Activated naive CD8-positive, alpha-beta T cell treated with anti-CD3 and anti-CD28 coated beads, Interleukin-2, amount 50 U/mL, for 16 hours (primary cell): ENCODE measurements at regions not wholly inside any gene's neighbourhood (a gene's known extent, or its start where the extent isn't known, plus 50 kb on each side); places are given as distances from the start of the nearest gene placed in this dataset.
"Not testable (repeated sequence)": the region's sequence is repeated elsewhere in the genome, so short reads cannot be mapped to it uniquely, and the experiment has no call there.

Experiments used
- DNase-seq: peaks from one replicate; pipeline ENCODE4 v3.0.0-alpha.2; 2020; ENCODE audit warnings: low read depth, low spot score

DNA sequence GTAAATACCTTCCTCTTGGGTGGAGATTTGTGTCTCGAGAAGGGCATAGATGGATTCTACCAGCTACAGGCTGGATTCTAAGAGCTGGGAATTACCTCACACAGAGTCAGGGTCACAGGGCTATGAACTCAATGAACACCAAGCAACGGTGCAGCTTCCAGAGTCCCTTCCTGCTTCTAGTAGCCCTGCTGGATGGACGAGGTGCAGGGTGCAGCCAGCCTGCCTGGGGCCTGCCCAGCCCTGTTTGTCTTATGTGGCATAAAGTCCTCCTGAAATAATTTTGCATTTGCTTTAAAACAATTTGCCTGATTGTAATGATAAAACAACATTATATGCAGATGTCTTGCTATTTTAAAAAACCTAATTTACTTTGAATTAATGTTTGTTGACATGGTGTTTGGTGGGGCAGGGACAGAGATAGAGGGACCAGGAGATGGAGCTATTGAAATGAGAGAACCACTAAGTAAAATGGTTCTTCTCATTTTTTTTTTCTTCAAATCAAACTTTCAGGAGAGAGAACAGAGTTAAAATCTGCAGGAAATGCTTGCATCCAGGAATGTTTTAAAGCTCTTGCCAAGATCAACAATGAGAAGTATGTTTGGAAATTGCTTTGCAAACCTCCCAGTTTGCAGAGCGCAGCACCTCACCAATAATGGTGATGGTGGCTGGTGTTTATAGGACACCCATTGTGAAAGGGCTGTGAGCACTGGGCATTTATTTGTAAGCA, 305.4 kb upstream of the PODXL start:
- DNase-seq = no peak

DNA sequence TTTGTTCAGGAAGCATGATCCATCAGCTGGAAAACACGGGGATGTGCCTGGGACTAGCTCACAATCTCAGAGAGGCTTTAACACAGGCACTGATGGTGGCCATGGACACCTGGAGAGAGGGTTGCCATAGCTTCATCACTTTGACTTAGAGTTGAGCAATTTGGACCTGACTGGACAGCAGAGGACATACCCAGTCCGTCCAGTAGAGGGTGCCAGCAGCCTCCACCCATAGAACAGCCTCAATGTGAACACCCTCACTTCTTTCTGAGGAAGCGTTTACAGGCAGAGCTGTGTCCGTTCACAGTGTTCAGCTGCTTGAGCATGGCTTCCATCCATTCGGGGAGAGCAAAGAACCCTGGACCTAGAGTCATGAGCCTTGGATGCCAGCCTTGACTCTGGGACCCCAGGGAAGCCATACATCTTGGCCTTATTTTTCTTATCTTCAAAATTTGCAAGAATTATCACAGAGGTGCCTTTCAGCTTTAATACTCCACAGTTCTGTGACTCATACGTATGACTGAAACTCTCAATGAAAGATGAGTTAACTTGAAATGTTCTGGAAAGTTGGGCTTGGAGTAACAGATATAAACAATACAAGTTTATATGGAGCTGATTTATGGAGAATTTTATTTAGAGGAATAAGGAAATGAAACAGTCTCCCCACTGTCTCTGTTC, 302.9 kb upstream of the PODXL start:
- DNase-seq = no peak

DNA sequence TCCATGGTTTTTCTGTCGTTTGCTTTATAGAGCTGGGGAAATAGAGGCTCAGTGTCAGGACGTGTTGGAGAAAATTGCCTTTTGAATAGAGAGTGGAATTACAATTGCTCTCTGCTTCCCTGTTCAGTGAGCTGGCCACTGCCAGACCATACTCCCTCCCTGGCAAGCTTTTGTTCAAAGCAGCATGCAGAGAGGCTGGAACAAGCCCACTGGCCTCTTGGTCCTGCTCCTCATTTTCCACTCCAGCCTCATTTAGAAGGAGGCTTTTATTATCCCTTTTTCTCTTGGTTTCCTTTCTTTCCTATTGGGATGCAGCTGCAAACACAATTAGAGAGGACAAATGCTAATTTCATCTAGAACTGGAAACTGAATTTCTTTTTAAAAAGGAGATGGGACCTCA, 302.2 kb upstream of the PODXL start:
- DNase-seq = no peak

DNA sequence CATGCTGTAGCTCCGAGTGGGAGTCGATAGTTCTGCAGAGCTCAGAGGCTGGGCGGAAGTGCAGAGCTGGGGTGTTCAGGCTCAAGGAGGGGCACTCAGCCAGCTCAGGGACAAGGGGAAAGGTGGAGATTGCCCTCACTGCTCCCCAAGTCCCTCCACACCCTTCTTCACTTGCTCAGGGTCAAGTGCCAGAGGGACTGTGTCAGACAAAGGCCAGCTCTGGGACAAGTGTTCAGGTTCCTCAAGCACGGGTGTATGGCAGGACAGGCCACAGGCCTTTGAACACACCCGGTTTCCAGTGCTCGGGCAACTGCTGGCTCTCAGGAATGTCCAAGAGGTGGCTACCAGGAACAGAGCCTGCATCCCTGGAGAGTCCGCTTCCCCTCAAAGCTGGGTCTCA, 293.0 kb upstream of the PODXL start:
- no peak for DNase-seq

GRCh38 chr7:131848033-131848432, 291.6 kb upstream of the PODXL start:
- no peak for DNase-seq

DNA sequence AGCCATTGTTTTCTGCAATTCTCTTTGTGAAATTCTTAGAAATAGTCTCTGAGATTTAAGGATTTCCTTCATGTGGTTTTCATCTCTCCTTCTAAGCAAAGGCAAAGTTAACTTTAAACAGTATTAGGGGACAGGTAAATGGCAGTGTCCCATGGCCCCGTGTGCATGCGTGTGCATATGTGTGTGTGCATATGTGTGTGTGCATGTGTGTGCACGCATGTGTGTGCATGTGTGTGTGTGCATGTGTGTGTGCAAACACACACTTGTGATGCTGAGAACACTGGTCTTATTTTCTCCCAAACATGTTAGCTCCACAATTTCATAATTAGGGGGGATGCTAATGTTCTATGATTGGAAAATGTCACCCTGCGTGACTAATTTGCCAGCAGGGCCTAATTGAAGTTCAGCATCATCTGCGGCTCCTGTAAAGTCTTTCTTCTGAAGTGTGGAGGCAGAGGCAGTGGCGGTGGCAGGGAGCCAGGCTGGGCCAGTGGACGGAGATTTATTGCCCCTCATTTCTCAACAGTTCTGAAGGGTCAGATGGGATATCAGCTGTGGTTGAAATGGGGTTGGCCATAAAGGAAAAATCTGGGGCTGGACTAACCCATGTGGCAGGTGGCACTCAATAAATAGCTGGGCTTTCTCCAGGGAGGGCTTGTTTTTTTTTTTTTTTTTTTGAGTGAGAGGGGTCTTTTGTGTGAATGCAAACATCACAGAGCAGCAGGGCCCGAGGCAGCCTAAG, 289.3 kb upstream of the PODXL start:
- no peak for DNase-seq

- no peak for DNase-seq
These were observed 287.9 kb upstream of the PODXL start for GRCh38 chr7:131844369-131844768.

DNA sequence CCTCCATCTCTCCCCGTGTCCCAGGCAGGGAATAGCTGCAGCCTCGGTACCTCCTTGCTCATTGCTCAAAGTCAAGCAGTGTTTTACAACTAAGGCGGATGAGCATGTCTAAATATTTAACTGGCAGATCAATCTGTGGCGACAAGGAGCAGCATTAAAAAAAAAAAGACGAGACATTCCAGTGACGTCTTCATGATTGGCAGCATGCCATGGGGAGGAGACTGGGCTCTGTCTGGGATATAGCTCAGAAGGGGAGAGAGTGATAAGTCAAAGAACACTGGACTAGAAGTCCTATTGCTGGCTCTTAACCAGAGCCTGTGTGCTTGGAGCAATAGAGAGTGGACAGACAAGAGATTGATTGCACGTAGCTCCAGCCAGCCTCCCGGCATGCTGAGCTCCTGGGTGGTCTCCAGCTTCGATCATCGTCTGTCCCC, 287.5 kb upstream of the PODXL start:
- DNase-seq = no peak

- no peak for DNase-seq
These were observed 283.7 kb upstream of the PODXL start for GRCh38 chr7:131839967-131840690.

DNA sequence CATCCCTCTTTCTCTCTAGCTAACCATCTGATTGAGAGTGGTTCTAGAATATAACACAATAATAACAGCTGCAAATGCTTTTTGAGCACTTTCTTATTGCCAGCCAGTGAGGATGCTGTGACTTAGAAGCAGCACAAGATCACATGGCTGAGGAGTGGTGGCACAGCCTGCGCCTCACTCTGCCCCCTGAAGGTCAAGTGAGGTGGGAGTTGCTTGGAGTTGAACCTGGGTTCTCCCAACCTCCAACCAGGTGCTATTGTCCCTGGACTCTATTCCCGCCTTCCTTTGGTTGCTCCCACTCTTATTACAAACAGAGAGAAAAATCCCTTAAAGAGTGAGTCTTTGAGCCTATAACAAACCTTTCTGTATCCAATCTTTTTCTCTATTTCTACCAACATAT, 280.3 kb upstream of the PODXL start:
- no peak for DNase-seq

DNA sequence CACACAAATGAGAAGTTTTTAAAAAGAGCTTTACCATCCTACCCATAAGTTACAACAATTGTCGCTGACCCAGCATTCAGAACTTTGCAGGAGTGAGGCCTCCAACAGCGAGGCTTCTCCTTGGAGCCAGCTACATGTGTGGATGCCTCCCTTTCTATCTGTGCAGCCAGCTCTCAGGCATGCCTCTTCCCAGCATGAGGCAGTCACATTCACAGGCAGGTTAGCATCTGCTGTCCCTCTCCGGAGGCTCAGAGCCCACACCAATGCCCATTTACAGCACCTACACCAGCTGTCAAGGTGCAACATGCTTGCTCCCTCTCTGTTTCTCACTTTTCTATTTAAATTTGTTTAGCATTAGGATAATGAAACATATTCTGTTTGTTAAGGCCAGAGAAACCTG, 278.7 kb upstream of the PODXL start:
- DNase-seq = no peak

DNA sequence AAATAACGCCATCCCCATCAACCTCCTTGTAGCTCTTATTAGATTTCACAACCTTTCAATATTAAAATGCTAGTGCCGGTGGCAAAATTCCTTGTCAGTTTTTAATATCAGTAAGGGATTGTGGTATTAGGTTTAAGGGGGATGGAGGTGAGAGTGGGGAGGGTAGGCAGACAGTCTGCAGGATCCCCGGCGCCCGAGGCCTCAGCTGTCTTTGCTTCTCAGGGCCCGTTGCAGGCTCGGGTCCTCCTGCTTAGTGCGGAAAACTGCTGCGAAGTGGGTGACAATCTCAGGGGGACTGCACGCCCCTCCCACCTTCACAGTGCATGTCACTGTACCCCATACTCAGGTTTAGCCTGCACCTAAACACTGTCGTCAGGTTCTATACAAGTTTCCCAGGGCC, 274.3 kb upstream of the PODXL start:
- DNase-seq = no peak

GRCh38 chr7:131829947-131830558, 273.6 kb upstream of the PODXL start:
- DNase-seq = no peak

GRCh38 chr7:131827421-131827820, 271.0 kb upstream of the PODXL start:
- DNase-seq = no peak

DNA sequence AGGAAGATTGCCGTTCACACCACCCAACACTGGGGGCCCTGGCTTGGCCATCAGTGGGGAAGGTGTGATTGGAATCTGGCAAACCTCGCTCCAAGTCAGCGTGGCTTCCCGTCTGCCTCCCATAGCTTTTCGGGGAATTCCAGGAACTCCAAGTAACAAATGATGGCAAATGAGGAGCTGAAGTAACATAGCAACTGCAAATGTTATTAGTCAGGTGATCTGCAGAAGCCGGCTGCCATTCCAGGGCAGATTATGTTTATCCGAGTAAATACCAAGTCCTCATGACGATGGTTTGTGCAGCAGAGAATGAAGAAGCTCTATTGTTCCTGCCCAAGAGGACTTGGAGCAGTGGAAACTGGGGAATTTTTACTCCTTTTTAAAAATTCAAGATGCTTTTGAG, 270.5 kb upstream of the PODXL start:
- no peak for DNase-seq

DNA sequence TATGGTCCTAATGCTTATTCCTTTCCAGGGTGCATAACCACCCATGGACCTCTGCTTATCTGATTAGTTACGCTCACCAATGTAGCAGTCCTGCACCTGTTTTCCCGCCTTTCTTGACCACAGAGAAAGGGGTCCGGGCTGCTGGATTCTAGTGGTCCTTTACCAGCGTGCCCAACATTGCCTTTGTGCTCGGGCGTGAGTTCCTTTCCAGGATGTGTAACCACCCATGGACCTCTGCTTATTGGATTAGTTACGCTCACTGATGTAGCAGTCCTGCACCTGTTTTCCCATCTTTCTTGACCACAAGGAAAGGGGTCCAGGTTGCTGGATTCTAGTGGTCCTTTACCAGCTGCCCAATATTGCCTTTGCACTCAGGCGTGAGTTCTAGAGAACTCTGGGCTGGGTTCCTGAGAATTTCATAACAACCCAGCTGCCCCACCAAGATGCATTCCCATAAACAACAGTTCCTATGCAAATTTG, 267.6 kb upstream of the PODXL start:
- not testable (repeated sequence) for DNase-seq

- no peak for DNase-seq
These were observed 263.5 kb upstream of the PODXL start for GRCh38 chr7:131819891-131820290.

- no peak for DNase-seq
These were observed 260.1 kb upstream of the PODXL start for GRCh38 chr7:131816391-131817007.

DNA sequence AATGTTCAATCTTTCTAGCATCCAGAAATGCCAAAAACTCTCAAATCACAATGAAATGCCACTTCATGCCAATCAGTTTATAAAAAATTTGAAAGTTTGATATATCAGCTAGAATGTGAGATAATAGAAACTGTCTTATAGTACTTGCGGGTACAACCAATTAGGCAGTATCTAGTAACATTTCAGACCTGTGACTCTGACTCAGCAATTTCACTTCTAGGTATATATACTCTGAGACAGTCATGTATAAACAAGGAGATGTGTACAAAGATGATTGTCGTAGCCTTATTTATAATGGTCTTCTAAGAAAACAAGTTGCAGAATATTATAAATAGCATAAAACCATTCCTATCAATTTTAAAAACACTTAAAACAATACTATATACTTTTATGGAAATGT, 252.3 kb upstream of the PODXL start:
- no peak for DNase-seq

GRCh38 chr7:131808156-131808555, 251.7 kb upstream of the PODXL start:
- DNase-seq = not testable (repeated sequence)

DNA sequence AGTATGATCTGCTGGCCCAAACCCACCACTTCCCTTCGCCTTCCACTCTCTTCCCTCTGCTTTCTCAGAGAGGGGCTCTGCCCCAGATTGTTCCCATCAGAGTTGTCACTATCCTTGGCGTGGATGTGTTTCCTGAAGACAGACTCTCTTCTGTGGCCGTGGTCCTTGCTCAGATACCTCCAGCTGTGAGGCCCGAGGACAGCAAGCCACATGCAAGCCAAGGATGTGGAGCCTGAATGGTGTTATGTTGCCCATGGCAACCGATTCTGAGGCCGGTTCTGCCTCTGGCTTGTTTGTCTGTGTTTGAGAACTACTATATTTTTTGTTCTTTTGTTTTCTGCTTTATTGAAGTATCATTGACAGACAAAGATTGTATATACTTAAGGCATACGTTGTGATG, 247.4 kb upstream of the PODXL start:
- DNase-seq = no peak
